HG02852 (cell line): ENCODE measurements at regions not wholly inside any gene's neighbourhood (a gene's known extent, or its start where the extent isn't known, plus 50 kb on each side); places are given as distances from the start of the nearest gene placed in this dataset.
"Not testable (repeated sequence)": the region's sequence is repeated elsewhere in the genome, so short reads cannot be mapped to it uniquely, and the experiment has no call there.

ENCODE experiments used
- ATAC-seq: cut with Tn5 transposase; IDR thresholded peaks from one replicate; pipeline ENCODE4 v1.9.1; 2021; ENCODE audit warnings: mild to moderate bottlenecking, moderate library complexity; ENCODE audit not compliant: unreplicated experiment

GRCh38 chr7:125848157-125848556, 918.5 kb upstream of the POT1 start:
- no peak for ATAC-seq

GRCh38 chr7:125847692-125848091, 918.1 kb upstream of the POT1 start:
- ATAC-seq: no peak

GRCh38 chr7:125847055-125847454, 917.4 kb upstream of the POT1 start:
- ATAC-seq: no peak

GRCh38 chr7:125845686-125846085, 916.1 kb upstream of the POT1 start:
- ATAC-seq: no peak

- ATAC-seq: no peak
Observed at GRCh38 chr7:125834421-125834820, 904.8 kb upstream of the POT1 start.

- ATAC-seq: no peak
Observed at GRCh38 chr7:125833839-125834238, 904.2 kb upstream of the POT1 start.

GRCh38 chr7:125830743-125831142, 901.1 kb upstream of the POT1 start:
- ATAC-seq: no peak

- no peak for ATAC-seq
Observed at GRCh38 chr7:125828153-125828700, 898.6 kb upstream of the POT1 start.

GRCh38 chr7:125823538-125823937, 893.9 kb upstream of the POT1 start:
- no peak for ATAC-seq

- ATAC-seq: no peak
Observed at GRCh38 chr7:125820495-125820894, 890.9 kb upstream of the POT1 start.

GRCh38 chr7:125814100-125814499, 884.5 kb upstream of the POT1 start:
- ATAC-seq: no peak

GRCh38 chr7:125806491-125806890, 876.9 kb upstream of the POT1 start:
- not testable (repeated sequence) for ATAC-seq

GRCh38 chr7:125804273-125804672, 874.6 kb upstream of the POT1 start:
- ATAC-seq: no peak

- no peak for ATAC-seq
Observed at GRCh38 chr7:125780153-125780552, 850.5 kb upstream of the POT1 start.

GRCh38 chr7:125775317-125775716, 845.7 kb upstream of the POT1 start:
- no peak for ATAC-seq

- ATAC-seq: no peak
Observed at GRCh38 chr7:125773113-125773785, 843.6 kb upstream of the POT1 start.

- ATAC-seq: no peak
Observed at GRCh38 chr7:125747966-125748365, 818.3 kb upstream of the POT1 start.

GRCh38 chr7:125746510-125746909, 816.9 kb upstream of the POT1 start:
- ATAC-seq: no peak

- no peak for ATAC-seq
Observed at GRCh38 chr7:125727215-125727614, 797.6 kb upstream of the POT1 start.

- ATAC-seq: no peak
Observed at GRCh38 chr7:125695626-125696025, 766.0 kb upstream of the POT1 start.

GRCh38 chr7:125683156-125683555, 753.5 kb upstream of the POT1 start:
- ATAC-seq: no peak

- peak; percentile 83 for ATAC-seq
Observed at GRCh38 chr7:125681508-125681907, 751.9 kb upstream of the POT1 start.

GRCh38 chr7:125678771-125679170, 749.1 kb upstream of the POT1 start:
- ATAC-seq: no peak
